H1 (cell line): ENCODE measurements at regions not wholly inside any gene's neighbourhood (a gene's known extent, or its start where the extent isn't known, plus 50 kb on each side); places are given as distances from the start of the nearest gene placed in this dataset.

Experiments
- CTCF ChIA-PET: fragments of 300-600 bp; sonication (Branson Sonifier 250); formaldehyde crosslinking; loops from one replicate; lab custom pipeline; 2021; ENCODE audit not compliant: partially characterized antibody; lab: Charles Lee
- POLR2A ChIA-PET: fragments of 300-600 bp; sonication (Branson Sonifier 250); formaldehyde crosslinking; loops from one replicate; lab custom pipeline; 2021; ENCODE audit warnings: inconsistent platforms; ENCODE audit not compliant: partially characterized antibody; lab: Charles Lee
- DNase-seq, 2 experiments: peaks; one replicate each; pipeline versions ENCODE4 v3.0.0 to v3.0.0-alpha.2; 2010 to 2022; ENCODE audit warnings: low spot score in 2 of 2, low read depth in 1 of 2, mixed read lengths in 1 of 2
- FAIRE-seq: peaks from 2 replicates; lab custom pipeline; 2011; peaks lifted over from hg19 to GRCh38; lab: Jason Lieb, UNC
- H2AFZ ChIP-seq: 2 replicates; pipeline ENCODE4 v1.8.1; 2012; ENCODE audit warnings: low read length, inconsistent platforms
- H2AK5ac ChIP-seq: 2 replicates; pipeline ENCODE4 v1.6.1; 2013; ENCODE audit warnings: low read depth, low read length
- H2BK120ac ChIP-seq: replicated peaks from 2 replicates; pipeline ENCODE3; 2013; ENCODE audit warnings: low read depth, low read length, inconsistent platforms
- H2BK12ac ChIP-seq: 2 replicates; pipeline ENCODE4 v1.6.1; 2013; ENCODE audit warnings: low read depth, low read length
- H2BK15ac ChIP-seq: 2 replicates; pipeline ENCODE4 v1.6.1; 2013; ENCODE audit warnings: low read length
- H2BK20ac ChIP-seq: 2 replicates; pipeline ENCODE4 v1.6.1; 2013; ENCODE audit warnings: low read length
- H2BK5ac ChIP-seq: 2 replicates; pipeline ENCODE4 v1.6.1; 2013; ENCODE audit warnings: low read depth, low read length
- H3K14ac ChIP-seq: 2 replicates; pipeline ENCODE4 v1.6.1; 2013; ENCODE audit warnings: inconsistent platforms; ENCODE audit not compliant: insufficient read length
- H3K18ac ChIP-seq: 2 replicates; pipeline ENCODE4 v1.6.1; 2013; ENCODE audit warnings: low read length; ENCODE audit errors: extremely low read depth
- H3K23ac ChIP-seq: 2 replicates; pipeline ENCODE4 v1.6.1; 2013; ENCODE audit warnings: inconsistent platforms; ENCODE audit not compliant: insufficient read length
- H3K23me2 ChIP-seq: 2 replicates; pipeline ENCODE4 v1.6.1; 2013; ENCODE audit warnings: low read depth, low read length
- H3K27ac ChIP-seq: 2 replicates; pipeline ENCODE4 v1.6.1; 2011; ENCODE audit warnings: low read depth, low read length, inconsistent platforms
- H3K27me3 ChIP-seq, 4 experiments: replicated peaks in 1 of 4; 1 replicate in 1 of 4; 2 replicates in 3 of 4; pipeline versions ENCODE4 v1.6.1 to v1.8.1; 2011 to 2013; ENCODE audit warnings: low read length in 3 of 4, mild to moderate bottlenecking in 3 of 4, inconsistent platforms in 2 of 4, mixed read lengths in 2 of 4, moderate library complexity in 1 of 4; ENCODE audit not compliant: control insufficient read depth in 3 of 4, insufficient read depth in 3 of 4; ENCODE audit errors: extremely low read depth in 1 of 4
- H3K36me3 ChIP-seq, 4 experiments: 2 replicates each; pipeline versions ENCODE4 v1.6.1 to v1.8.1; 2011 to 2013; ENCODE audit warnings: mild to moderate bottlenecking in 4 of 4, low read length in 3 of 4, moderate library complexity in 2 of 4, control low read depth in 1 of 4, inconsistent platforms in 1 of 4; ENCODE audit not compliant: insufficient read depth in 4 of 4, control insufficient read depth in 2 of 4
- H3K4ac ChIP-seq: replicated peaks from 2 replicates; pipeline ENCODE3; 2013; ENCODE audit warnings: low read length, low read depth, mixed read lengths, inconsistent platforms; ENCODE audit not compliant: insufficient read length
- H3K4me1 ChIP-seq, 4 experiments: replicated peaks in 1 of 4; 1 replicate in 1 of 4; 2 replicates in 3 of 4; pipeline versions ENCODE4 v1.6.1 to v1.8.1; 2011 to 2013; ENCODE audit warnings: low read length in 3 of 4, inconsistent platforms in 2 of 4, mixed read lengths in 1 of 4; ENCODE audit not compliant: insufficient read depth in 4 of 4, control insufficient read depth in 3 of 4
- H3K4me2 ChIP-seq, 2 experiments: 2 replicates each; pipeline versions ENCODE4 v1.6.1 to v1.8.1; 2011 to 2013; ENCODE audit warnings: low read depth in 2 of 2, low read length in 2 of 2, control low read depth in 1 of 2, inconsistent platforms in 1 of 2, mild to moderate bottlenecking in 1 of 2; ENCODE audit not compliant: insufficient read depth in 1 of 2
- H3K4me3 ChIP-seq, 4 experiments: fragments of 200-600, 300-600 bp in 1 of 4; sonication (generic), shearing (Covaris generic), sonication (Bioruptor Twin) in 1 of 4; 2 replicates each; pipeline versions ENCODE4 v1.5.1 to v1.8.1; 2011 to 2016; ENCODE audit warnings: low read length in 4 of 4, low read depth in 3 of 4, control low read depth in 2 of 4, inconsistent platforms in 2 of 4, mild to moderate bottlenecking in 2 of 4, mixed read lengths in 1 of 4, moderate library complexity in 1 of 4; ENCODE audit not compliant: insufficient read depth in 2 of 4; ENCODE audit errors: extremely low read depth in 1 of 4
- H3K56ac ChIP-seq: replicated peaks from 2 replicates; pipeline ENCODE3; 2013; ENCODE audit warnings: low read depth, mild to moderate bottlenecking, mixed read lengths, low read length, inconsistent platforms; ENCODE audit not compliant: insufficient read length
- H3K79me1 ChIP-seq: 2 replicates; pipeline ENCODE4 v1.6.1; 2013; ENCODE audit warnings: low read depth, low read length, control low read depth
- H3K79me2 ChIP-seq, 2 experiments: 2 replicates each; pipeline versions ENCODE4 v1.6.1 to v1.8.1; 2012 to 2013; ENCODE audit warnings: low read length in 2 of 2, mild to moderate bottlenecking in 2 of 2, inconsistent platforms in 1 of 2; ENCODE audit not compliant: insufficient read depth in 2 of 2, control insufficient read depth in 1 of 2
- H3K9ac ChIP-seq, 4 experiments: replicated peaks in 1 of 4; 1 replicate in 1 of 4; 2 replicates in 3 of 4; pipeline versions ENCODE4 v1.6.1 to v1.8.1; 2011 to 2013; ENCODE audit warnings: low read depth in 3 of 4, low read length in 3 of 4, control low read depth in 2 of 4, mild to moderate bottlenecking in 2 of 4, moderate library complexity in 2 of 4, inconsistent platforms in 1 of 4; ENCODE audit errors: extremely low read depth in 1 of 4
- H3K9me3 ChIP-seq, 2 experiments: 2 replicates each; pipeline versions ENCODE4 v1.6.1 to v1.8.1; 2012 to 2013; ENCODE audit warnings: mild to moderate bottlenecking in 2 of 2, moderate library complexity in 2 of 2, control low read depth in 1 of 2, inconsistent platforms in 1 of 2, low read depth in 1 of 2, low read length in 1 of 2, mixed read lengths in 1 of 2; ENCODE audit not compliant: insufficient read depth in 2 of 2
- H4K20me1 ChIP-seq, 2 experiments: replicated peaks in 1 of 2; 2 replicates each; pipeline versions ENCODE3 to v1.8.1; 2011 to 2013; ENCODE audit warnings: inconsistent platforms in 2 of 2, low read length in 2 of 2, mild to moderate bottlenecking in 1 of 2; ENCODE audit not compliant: insufficient read depth in 2 of 2, control insufficient read depth in 1 of 2
- H4K5ac ChIP-seq: 2 replicates; pipeline ENCODE4 v1.6.1; 2013; ENCODE audit warnings: low read length, low read depth, mixed read lengths, inconsistent platforms; ENCODE audit not compliant: insufficient read length
- H4K8ac ChIP-seq: 2 replicates; pipeline ENCODE4 v1.8.0; 2013; ENCODE audit warnings: mild to moderate bottlenecking, moderate library complexity, low read length, inconsistent platforms; ENCODE audit not compliant: insufficient read depth; ENCODE audit errors: extremely low read depth
- H4K91ac ChIP-seq: replicated peaks from 2 replicates; pipeline ENCODE3; 2013; ENCODE audit warnings: low read length, mixed read lengths, inconsistent platforms; ENCODE audit not compliant: insufficient read length
- ATF2 ChIP-seq: IDR thresholded peaks from 2 replicates; pipeline ENCODE4 v1.6.1; 2012; ENCODE audit warnings: low read length, inconsistent platforms
- WGBS, 2 experiments: shearing (Covaris generic) in 1 of 2; methylation state at CpG; one replicate each; pipeline versions ENCODE4 v1.1.6 to v1.1.7; 2013 to 2015; ENCODE audit warnings: low lambda C conversion rate in 2 of 2, mixed read lengths in 2 of 2, inconsistent platforms in 1 of 2, low coverage in 1 of 2, missing lambda C conversion rate in 1 of 2; ENCODE audit not compliant: insufficient replicate concordance in 2 of 2, insufficient coverage in 1 of 2, insufficient read length in 1 of 2; ENCODE audit errors: extremely low coverage in 1 of 2, missing lambda C conversion rate in 1 of 2; 5-methylcytosine and 5-hydroxymethylcytosine counted together

- no peaks in the 10 kb centered on the region for H3K9me3 ChIP-seq
- no peaks in the 10 kb centered on the region for H3K36me3 ChIP-seq
- TF ChIP-seq ATF2, result no peak
- WGBS, 2 experiments, result 94% methylated on average over 2 of the region's 2 CpGs; no CpG with 5 or more reads in 1 of the 2 experiments
- H2BK15ac ChIP-seq, result no peak overlapping the region
- no peaks in the 10 kb centered on the region for H3K27me3 ChIP-seq
- H3K18ac ChIP-seq, result no peak overlapping the region
- H2BK20ac ChIP-seq, result no peak overlapping the region
- H2BK12ac ChIP-seq, result no peak overlapping the region
- no peaks in the 10 kb centered on the region for H3K4me1 ChIP-seq
- H3K56ac ChIP-seq, result no peak overlapping the region
- no peak overlapping the region for H2BK120ac ChIP-seq
- POLR2A ChIA-PET, result no interaction called here
- H4K8ac ChIP-seq, result no peak overlapping the region
- no peak overlapping the region for H2BK5ac ChIP-seq
- no peak overlapping the region for H3K9ac ChIP-seq
- no peak for DNase-seq
- no peaks in the 10 kb centered on the region for H3K23me2 ChIP-seq
- CTCF ChIA-PET, result no interaction called here
- no peaks in the 10 kb centered on the region for H3K79me2 ChIP-seq
- H2AFZ ChIP-seq, result no peak overlapping the region
- no peak overlapping the region for H3K4ac ChIP-seq
- FAIRE-seq, result no peak
- H3K4me3 ChIP-seq, result no peak overlapping the region
- H2AK5ac ChIP-seq, result no peak overlapping the region
- no peak overlapping the region for H4K5ac ChIP-seq
- H3K23ac ChIP-seq, result no peak overlapping the region
- H3K4me2 ChIP-seq, result no peak overlapping the region
- H3K14ac ChIP-seq, result no peak overlapping the region
- H3K79me1 ChIP-seq, result no peaks in the 10 kb centered on the region
- no peaks in the 10 kb centered on the region for H4K20me1 ChIP-seq
- no peak overlapping the region for H4K91ac ChIP-seq
- H3K27ac ChIP-seq, result no peak overlapping the region
These were observed 89.8 kb upstream of the C1GALT1C1 start for GRCh38 chrX:120719622-120720021.
